ENCODE measurements at regions not wholly inside any gene's neighbourhood (a gene's known extent, or its start where the extent isn't known, plus 50 kb on each side); places are given as distances from the start of the nearest gene placed in this dataset.

- TF ChIP-seq, protein P1, sequence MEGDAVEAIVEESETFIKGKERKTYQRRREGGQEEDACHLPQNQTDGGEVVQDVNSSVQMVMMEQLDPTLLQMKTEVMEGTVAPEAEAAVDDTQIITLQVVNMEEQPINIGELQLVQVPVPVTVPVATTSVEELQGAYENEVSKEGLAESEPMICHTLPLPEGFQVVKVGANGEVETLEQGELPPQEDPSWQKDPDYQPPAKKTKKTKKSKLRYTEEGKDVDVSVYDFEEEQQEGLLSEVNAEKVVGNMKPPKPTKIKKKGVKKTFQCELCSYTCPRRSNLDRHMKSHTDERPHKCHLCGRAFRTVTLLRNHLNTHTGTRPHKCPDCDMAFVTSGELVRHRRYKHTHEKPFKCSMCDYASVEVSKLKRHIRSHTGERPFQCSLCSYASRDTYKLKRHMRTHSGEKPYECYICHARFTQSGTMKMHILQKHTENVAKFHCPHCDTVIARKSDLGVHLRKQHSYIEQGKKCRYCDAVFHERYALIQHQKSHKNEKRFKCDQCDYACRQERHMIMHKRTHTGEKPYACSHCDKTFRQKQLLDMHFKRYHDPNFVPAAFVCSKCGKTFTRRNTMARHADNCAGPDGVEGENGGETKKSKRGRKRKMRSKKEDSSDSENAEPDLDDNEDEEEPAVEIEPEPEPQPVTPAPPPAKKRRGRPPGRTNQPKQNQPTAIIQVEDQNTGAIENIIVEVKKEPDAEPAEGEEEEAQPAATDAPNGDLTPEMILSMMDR (IDR thresholded peaks at IDR 0.05): no peak
- intact Hi-C loops (cut with micrococcal nuclease): no loop called here
Observed at GRCh38 chr22:34608540-34609115, 457.3 kb upstream of the ISX start.

DNA sequence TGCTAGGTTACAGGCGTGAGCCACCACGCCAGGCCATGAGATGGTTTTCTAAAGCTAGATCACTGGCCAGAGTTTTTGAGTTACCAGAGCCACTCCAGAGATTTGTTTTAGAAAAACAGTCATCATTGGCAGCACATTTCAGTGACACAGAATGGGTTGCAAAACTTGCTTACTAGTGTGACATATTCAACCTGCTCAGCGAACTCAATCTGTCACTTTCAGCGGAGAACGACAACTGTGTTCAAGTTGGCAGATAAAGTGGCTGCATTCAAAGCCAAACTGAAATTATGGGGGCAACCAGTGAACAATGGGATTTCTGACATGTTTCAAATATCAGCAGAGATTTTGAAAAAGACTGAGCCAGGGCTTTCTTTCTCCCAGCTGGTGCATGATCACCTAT, 456.3 kb upstream of the ISX start:
- ChIA-PET CTCF (no interaction called here), POLR2A (no interaction called here)
- Mint-ChIP-seq H3K4me1 (no peaks in the 10 kb centered on the region), H3K27ac (no peak overlapping the region), H3K9me3 (peaks cover 3% of the 10 kb centered on the region), H3K4me3 (no peak overlapping the region), H3K36me3 (ENCODE audit: low read depth) (no peaks in the 10 kb centered on the region), H3K27me3 (peaks cover under 1% of the 10 kb centered on the region)
- intact Hi-C loops (cut with micrococcal nuclease): no loop called here
- TF ChIP-seq, protein P1 (IDR thresholded peaks at IDR 0.05): no peak
- no peak for ATAC-seq (ENCODE audit: low read depth)
- DNase-seq: no peak

More at GRCh38 chr22:34608540-34609115, 457.3 kb upstream of the ISX start:
- DNase-seq (no peak), ATAC-seq (ENCODE audit: low read depth) (no peak)
- no peaks in the 10 kb centered on the region for H3K27me3 Mint-ChIP-seq
- CTCF ChIA-PET: no interaction called here
- no peak overlapping the region for H3K27ac Mint-ChIP-seq
- H3K4me1 Mint-ChIP-seq: no peaks in the 10 kb centered on the region
- H3K4me3 Mint-ChIP-seq: no peak overlapping the region
- peaks cover 3% of the 10 kb centered on the region for H3K9me3 Mint-ChIP-seq
- POLR2A ChIA-PET: no interaction called here
- no peaks in the 10 kb centered on the region for H3K36me3 Mint-ChIP-seq (ENCODE audit: low read depth)

DNA sequence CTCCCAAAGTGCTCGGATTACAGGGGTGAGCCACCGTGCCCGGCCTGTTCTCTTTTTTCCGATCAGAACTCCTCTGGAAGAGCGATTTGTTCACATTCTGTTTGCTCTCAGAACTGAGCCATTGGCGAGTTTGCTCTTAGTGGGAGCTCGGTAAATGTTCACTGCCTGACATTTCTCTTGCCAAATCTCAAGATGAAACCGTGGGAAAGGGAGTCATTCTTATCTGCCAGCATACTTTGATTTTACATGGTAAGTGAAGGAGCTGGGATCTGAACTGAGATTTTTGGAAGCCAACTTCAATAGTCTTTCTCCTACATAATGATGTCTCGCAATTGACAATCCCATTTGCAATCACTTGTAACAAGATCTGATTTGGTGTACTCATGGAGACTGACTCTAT, 445.8 kb upstream of the ISX start:
- TF ChIP-seq, protein P1 (IDR thresholded peaks at IDR 0.05): no peak
- Mint-ChIP-seq H3K27ac (no peak overlapping the region), H3K36me3 (ENCODE audit: low read depth) (no peaks in the 10 kb centered on the region), H3K4me3 (no peak overlapping the region), H3K9me3 (no peaks in the 10 kb centered on the region), H3K27me3 (no peaks in the 10 kb centered on the region), H3K4me1 (no peaks in the 10 kb centered on the region)
- intact Hi-C loops (cut with micrococcal nuclease): no loop called here
- no peak for ATAC-seq (ENCODE audit: low read depth)
- ChIA-PET POLR2A (no interaction called here), CTCF (no interaction called here)
- DNase-seq: no peak

- intact Hi-C loops (cut with micrococcal nuclease): no loop called here
- TF ChIP-seq, protein P1 (IDR thresholded peaks at IDR 0.05): no peak
- Mint-ChIP-seq H3K27me3 (no peaks in the 10 kb centered on the region), H3K27ac (no peak overlapping the region), H3K4me1 (no peaks in the 10 kb centered on the region), H3K9me3 (no peaks in the 10 kb centered on the region), H3K36me3 (ENCODE audit: low read depth) (no peaks in the 10 kb centered on the region), H3K4me3 (no peak overlapping the region)
- CTCF ChIA-PET: no interaction called here
- DNase-seq (no peak), ATAC-seq (ENCODE audit: low read depth) (no peak)
- POLR2A ChIA-PET: no interaction called here
Observed at GRCh38 chr22:34620832-34621231, 445.1 kb upstream of the ISX start.

GRCh38 chr22:34622602-34623001, 443.4 kb upstream of the ISX start:
- no peaks in the 10 kb centered on the region for H3K36me3 Mint-ChIP-seq (ENCODE audit: low read depth)
- DNase-seq (no peak), ATAC-seq (ENCODE audit: low read depth) (no peak)
- H3K4me3 Mint-ChIP-seq: no peak overlapping the region
- CTCF ChIA-PET: no interaction called here
- TF ChIP-seq, protein P1 (IDR thresholded peaks at IDR 0.05): no peak
- intact Hi-C loops (cut with micrococcal nuclease): no loop called here
- POLR2A ChIA-PET: no interaction called here
- no peaks in the 10 kb centered on the region for H3K9me3 Mint-ChIP-seq
- no peak overlapping the region for H3K27ac Mint-ChIP-seq
- no peaks in the 10 kb centered on the region for H3K4me1 Mint-ChIP-seq
- H3K27me3 Mint-ChIP-seq: no peaks in the 10 kb centered on the region

Data from activated B cell treated with CpG ODN at 0.5 μM for 24 hours (primary cell).